Ishikawa (cell line): ENCODE measurements at regions not wholly inside any gene's neighbourhood (a gene's known extent, or its start where the extent isn't known, plus 50 kb on each side); places are given as distances from the start of the nearest gene placed in this dataset.

Source experiments
- CEBPB ChIP-seq: IDR thresholded peaks from 2 replicates; pipeline ENCODE4 v1.6.1; 2012
- CREB1 ChIP-seq: IDR thresholded peaks from 2 replicates; pipeline ENCODE4 v1.6.1; 2012; ENCODE audit warnings: low read depth
- EGR1 ChIP-seq: IDR thresholded peaks from 2 replicates; pipeline ENCODE4 v1.6.1; 2012
- EP300 ChIP-seq: IDR thresholded peaks from 2 replicates; pipeline ENCODE4 v1.6.1; 2012; ENCODE audit warnings: borderline replicate concordance
- FOXM1 ChIP-seq: IDR thresholded peaks from 2 replicates; pipeline ENCODE4 v1.6.1; 2012; ENCODE audit warnings: low read depth, borderline replicate concordance
- MAX ChIP-seq: IDR thresholded peaks from 2 replicates; pipeline ENCODE4 v1.6.1; 2012
- NFIC ChIP-seq: IDR thresholded peaks from 2 replicates; pipeline ENCODE4 v1.6.1; 2012
- RAD21 ChIP-seq: IDR thresholded peaks from 2 replicates; pipeline ENCODE4 v1.6.1; 2012; ENCODE audit warnings: low read depth
- REST ChIP-seq: IDR thresholded peaks from 2 replicates; pipeline ENCODE4 v1.6.1; 2012; ENCODE audit warnings: low read depth, mild to moderate bottlenecking
- TAF1 ChIP-seq: IDR thresholded peaks from 2 replicates; pipeline ENCODE4 v1.6.1; 2012; ENCODE audit warnings: low read depth, mild to moderate bottlenecking
- TCF12 ChIP-seq: IDR thresholded peaks from 2 replicates; pipeline ENCODE4 v1.6.1; 2012; ENCODE audit warnings: low read depth
- TEAD4 ChIP-seq: IDR thresholded peaks from 2 replicates; pipeline ENCODE4 v1.6.1; 2012
- USF1 ChIP-seq: IDR thresholded peaks from 2 replicates; pipeline ENCODE4 v1.6.1; 2012
- YY1 ChIP-seq: IDR thresholded peaks from 2 replicates; pipeline ENCODE4 v1.6.1; 2012; ENCODE audit warnings: low read depth
- ZBTB7A ChIP-seq: IDR thresholded peaks from 2 replicates; pipeline ENCODE4 v1.6.1; 2012; ENCODE audit warnings: low read depth

- no peak for TF ChIP-seq ZBTB7A
- TF ChIP-seq NFIC = no peak
- TF ChIP-seq CEBPB = no peak
- no peak for TF ChIP-seq EGR1
- TF ChIP-seq TEAD4 = no peak
- TF ChIP-seq CREB1 = no peak
- TF ChIP-seq TCF12 = no peak
- TF ChIP-seq RAD21 = no peak
- TF ChIP-seq EP300 = no peak
- TF ChIP-seq YY1 = no peak
- no peak for TF ChIP-seq USF1
- no peak for TF ChIP-seq FOXM1
Observed at GRCh38 chr4:27886120-27886519, 1025.5 kb downstream of the STIM2 start.

GRCh38 chr4:27887646-27888045, 1027.0 kb downstream of the STIM2 start:
- TF ChIP-seq CREB1 = no peak
- TF ChIP-seq FOXM1 = no peak
- TF ChIP-seq TAF1 = no peak
- TF ChIP-seq YY1 = no peak
- TF ChIP-seq CEBPB = no peak

- TF ChIP-seq TEAD4 (no peak), EGR1 (no peak), FOXM1 (no peak), NFIC (no peak), ZBTB7A (no peak), USF1 (no peak), YY1 (no peak), MAX (no peak), TAF1 (no peak), TCF12 (no peak), CREB1 (no peak), RAD21 (no peak), CEBPB (no peak), EP300 (no peak), REST (no peak)
Observed at GRCh38 chr4:27888505-27888904, 1027.9 kb downstream of the STIM2 start.

- no peak for TF ChIP-seq FOXM1
- TF ChIP-seq TAF1 = no peak
- no peak for TF ChIP-seq USF1
- TF ChIP-seq TEAD4 = no peak
- no peak for TF ChIP-seq RAD21
- TF ChIP-seq CREB1 = no peak
- TF ChIP-seq NFIC = no peak
- TF ChIP-seq TCF12 = no peak
- TF ChIP-seq EGR1 = no peak
- TF ChIP-seq EP300 = no peak
- no peak for TF ChIP-seq ZBTB7A
- no peak for TF ChIP-seq YY1
- TF ChIP-seq REST = no peak
- TF ChIP-seq CEBPB = no peak
- no peak for TF ChIP-seq MAX
Observed at GRCh38 chr4:27894951-27895350, 1034.3 kb downstream of the STIM2 start.

- TF ChIP-seq YY1 (no peak), TEAD4 (no peak), ZBTB7A (no peak), RAD21 (no peak), TCF12 (no peak), MAX (no peak), REST (no peak), CREB1 (no peak), TAF1 (no peak), CEBPB (no peak), EP300 (no peak), USF1 (no peak), EGR1 (no peak), FOXM1 (no peak)
Observed at GRCh38 chr4:27908356-27908755, 1047.7 kb downstream of the STIM2 start.
